Activated T-helper 17 cell treated with anti-CD3 and anti-CD28 coated beads, Interleukin-2, amount 50 U/mL, for 72 hours (primary cell): ENCODE measurements at regions not wholly inside any gene's neighbourhood (a gene's known extent, or its start where the extent isn't known, plus 50 kb on each side); places are given as distances from the start of the nearest gene placed in this dataset.

Experiments
- ATAC-seq: fragments of 150-1000 bp; cut with Tn5 transposase; replicated peaks from 2 replicates; pipeline ENCODE4 v1.10.0; 2021; ENCODE audit warnings: mild to moderate bottlenecking, moderate library complexity
- H3K27ac Mint-ChIP-seq: one replicate; pipeline ENCODE4 v1.8.0; 2022; ENCODE audit warnings: mixed read lengths
- H3K27me3 Mint-ChIP-seq: one replicate; pipeline ENCODE4 v1.8.0; 2022; ENCODE audit warnings: mixed read lengths
- H3K36me3 Mint-ChIP-seq: one replicate; pipeline ENCODE4 v1.8.0; 2022; ENCODE audit warnings: low read depth, mild to moderate bottlenecking, mixed read lengths
- H3K4me1 Mint-ChIP-seq: one replicate; pipeline ENCODE4 v1.8.0; 2022; ENCODE audit warnings: mixed read lengths
- H3K4me3 Mint-ChIP-seq: one replicate; pipeline ENCODE4 v1.8.0; 2022; ENCODE audit warnings: mild to moderate bottlenecking, mixed read lengths
- H3K9me3 Mint-ChIP-seq: one replicate; pipeline ENCODE4 v1.8.0; 2022; ENCODE audit warnings: mixed read lengths

DNA sequence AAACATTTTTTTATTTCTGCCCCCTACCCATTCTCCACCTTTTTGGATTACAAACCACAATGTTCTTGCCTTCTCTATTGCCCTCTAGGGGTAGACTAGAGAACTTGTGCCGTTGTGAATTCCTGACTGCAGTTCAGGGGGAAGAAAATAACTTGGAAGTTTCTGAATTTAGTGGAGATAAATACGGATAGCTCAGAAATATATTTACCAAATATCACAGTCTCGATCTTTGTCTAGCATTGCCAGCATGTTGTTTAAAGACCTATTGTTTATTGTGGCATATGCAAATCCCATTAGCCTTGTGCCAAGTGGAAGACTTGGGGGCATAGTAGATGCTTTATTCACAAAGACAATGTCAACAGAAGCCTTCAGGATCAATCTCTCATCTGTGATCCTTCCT is 154.1 kb upstream of the MMS22L start:
- H3K4me3 Mint-ChIP-seq: no peak overlapping the region
- peaks cover 12% of the 10 kb centered on the region for H3K27me3 Mint-ChIP-seq
- no peak for ATAC-seq
- H3K27ac Mint-ChIP-seq: no peak overlapping the region
- H3K36me3 Mint-ChIP-seq: no peaks in the 10 kb centered on the region
- no peaks in the 10 kb centered on the region for H3K9me3 Mint-ChIP-seq
- H3K4me1 Mint-ChIP-seq: no peaks in the 10 kb centered on the region

DNA sequence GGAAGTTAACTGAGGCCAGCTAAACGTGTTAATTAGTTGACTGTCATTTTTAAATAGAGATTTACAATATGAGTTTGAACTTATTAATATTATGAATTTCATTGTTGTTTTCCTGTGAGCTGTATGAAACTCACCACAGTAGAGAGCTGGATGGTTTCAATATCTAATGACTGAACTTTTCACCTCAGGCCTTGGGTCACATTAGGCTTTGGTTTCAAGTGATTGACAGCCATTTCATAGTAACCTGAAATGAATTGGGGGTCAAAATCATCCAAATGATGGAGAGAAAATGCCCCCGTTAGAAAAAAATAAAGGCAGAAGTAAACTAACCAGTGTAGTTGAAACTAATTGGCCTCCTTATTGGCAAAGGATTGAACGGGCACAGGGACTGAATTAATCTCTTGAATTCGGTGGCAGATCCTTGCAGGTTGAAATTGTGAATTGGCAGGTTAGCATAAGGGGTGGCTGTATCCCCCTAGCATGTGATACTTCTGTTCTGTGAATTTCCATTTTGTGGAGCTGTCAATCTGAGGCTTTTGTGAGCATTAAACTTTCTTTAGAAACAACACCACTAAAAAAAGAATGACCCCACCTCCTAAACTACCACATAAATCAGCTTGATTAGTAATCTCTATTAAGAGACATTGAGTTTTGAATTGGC is 155.1 kb upstream of the MMS22L start:
- Mint-ChIP-seq H3K4me1 (no peaks in the 10 kb centered on the region), H3K27me3 (peaks cover 12% of the 10 kb centered on the region), H3K27ac (no peak overlapping the region), H3K36me3 (no peaks in the 10 kb centered on the region), H3K9me3 (no peaks in the 10 kb centered on the region), H3K4me3 (no peak overlapping the region)
- ATAC-seq: no peak

- ATAC-seq: no peak
- H3K4me1 Mint-ChIP-seq: no peaks in the 10 kb centered on the region
- H3K27me3 Mint-ChIP-seq: peaks cover 4% of the 10 kb centered on the region
- H3K4me3 Mint-ChIP-seq: no peak overlapping the region
- no peak overlapping the region for H3K27ac Mint-ChIP-seq
- no peaks in the 10 kb centered on the region for H3K9me3 Mint-ChIP-seq
- H3K36me3 Mint-ChIP-seq: no peaks in the 10 kb centered on the region
Observed at GRCh38 chr6:97440590-97441176, 157.7 kb upstream of the MMS22L start.

DNA sequence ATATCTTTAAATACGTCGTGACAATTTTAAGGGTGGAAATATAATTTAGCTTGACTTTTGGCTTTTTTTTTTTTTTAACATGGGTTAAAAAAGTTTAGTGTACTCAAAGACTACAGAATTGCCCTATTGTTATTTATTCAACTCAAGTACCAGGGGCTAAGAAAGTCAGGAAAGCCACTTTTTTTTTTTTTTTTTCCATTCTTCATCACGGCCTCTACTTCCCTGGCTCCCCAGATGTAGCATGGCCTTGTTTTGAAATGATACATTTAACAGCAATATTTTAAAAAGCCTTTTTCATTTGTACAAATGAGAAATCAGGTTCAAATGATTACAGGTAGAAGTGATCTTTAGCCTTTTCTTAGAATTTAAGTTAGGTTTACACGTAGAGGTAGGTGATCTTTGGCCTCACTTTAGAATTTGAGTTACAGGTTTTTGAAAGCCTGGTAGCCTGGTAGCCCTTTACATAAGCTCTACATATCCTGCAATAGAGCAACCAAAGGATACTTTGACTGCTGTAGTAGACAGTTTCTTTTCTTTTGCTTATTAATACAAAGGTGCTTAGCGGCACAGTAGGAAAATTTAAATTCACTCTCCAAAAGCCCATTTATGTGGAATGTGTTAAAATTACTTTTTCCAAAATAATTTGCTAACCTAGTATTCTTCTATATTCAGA is 160.5 kb upstream of the MMS22L start:
- ATAC-seq: no peak
- Mint-ChIP-seq H3K4me3 (no peak overlapping the region), H3K36me3 (no peaks in the 10 kb centered on the region)

DNA sequence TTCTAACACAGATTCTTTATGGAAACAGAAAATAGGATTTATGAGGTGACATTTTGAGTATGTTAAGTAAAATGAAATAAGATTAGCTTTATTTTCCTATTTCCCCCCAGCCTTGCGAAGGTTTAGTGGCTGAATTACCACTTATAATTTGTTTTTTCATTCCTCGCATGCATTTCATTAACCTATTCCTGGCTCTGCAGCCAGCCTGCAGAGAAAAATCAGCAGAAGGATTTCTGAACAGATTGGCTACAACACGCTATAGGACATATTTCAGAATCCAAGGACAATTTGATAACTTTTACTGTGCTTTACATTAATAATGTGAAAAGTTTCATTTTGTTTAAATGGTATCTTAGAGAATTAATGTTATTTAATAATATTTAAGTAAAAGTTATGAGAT is 162.4 kb upstream of the MMS22L start:
- no peaks in the 10 kb centered on the region for H3K4me1 Mint-ChIP-seq
- H3K9me3 Mint-ChIP-seq: no peaks in the 10 kb centered on the region
- H3K27ac Mint-ChIP-seq: no peak overlapping the region
- peaks cover 17% of the 10 kb centered on the region for H3K27me3 Mint-ChIP-seq
- no peak overlapping the region for H3K4me3 Mint-ChIP-seq
- ATAC-seq: no peak
- H3K36me3 Mint-ChIP-seq: no peaks in the 10 kb centered on the region

More for the DNA sequence above, 160.5 kb upstream of the MMS22L start:
- peaks cover 11% of the 10 kb centered on the region for H3K27me3 Mint-ChIP-seq
- no peaks in the 10 kb centered on the region for H3K9me3 Mint-ChIP-seq
- H3K27ac Mint-ChIP-seq: no peak overlapping the region
- H3K4me1 Mint-ChIP-seq: no peaks in the 10 kb centered on the region

- H3K4me1 Mint-ChIP-seq: no peaks in the 10 kb centered on the region
- ATAC-seq: no peak
- H3K27ac Mint-ChIP-seq: no peak overlapping the region
- peaks cover 14% of the 10 kb centered on the region for H3K27me3 Mint-ChIP-seq
- H3K9me3 Mint-ChIP-seq: no peaks in the 10 kb centered on the region
- no peak overlapping the region for H3K4me3 Mint-ChIP-seq
- H3K36me3 Mint-ChIP-seq: no peaks in the 10 kb centered on the region
Observed at GRCh38 chr6:97449444-97449966, 166.5 kb upstream of the MMS22L start.

GRCh38 chr6:97450087-97450486 is 167.1 kb upstream of the MMS22L start:
- Mint-ChIP-seq H3K4me1 (no peaks in the 10 kb centered on the region), H3K27ac (no peak overlapping the region), H3K27me3 (peaks cover 18% of the 10 kb centered on the region), H3K36me3 (no peaks in the 10 kb centered on the region), H3K9me3 (no peaks in the 10 kb centered on the region), H3K4me3 (no peak overlapping the region)
- no peak for ATAC-seq

GRCh38 chr6:97456070-97456469 is 173.1 kb upstream of the MMS22L start:
- Mint-ChIP-seq H3K4me1 (no peaks in the 10 kb centered on the region), H3K4me3 (no peak overlapping the region), H3K27ac (no peak overlapping the region), H3K36me3 (no peaks in the 10 kb centered on the region), H3K9me3 (no peaks in the 10 kb centered on the region), H3K27me3 (peaks cover 8% of the 10 kb centered on the region)
- ATAC-seq: no peak

DNA sequence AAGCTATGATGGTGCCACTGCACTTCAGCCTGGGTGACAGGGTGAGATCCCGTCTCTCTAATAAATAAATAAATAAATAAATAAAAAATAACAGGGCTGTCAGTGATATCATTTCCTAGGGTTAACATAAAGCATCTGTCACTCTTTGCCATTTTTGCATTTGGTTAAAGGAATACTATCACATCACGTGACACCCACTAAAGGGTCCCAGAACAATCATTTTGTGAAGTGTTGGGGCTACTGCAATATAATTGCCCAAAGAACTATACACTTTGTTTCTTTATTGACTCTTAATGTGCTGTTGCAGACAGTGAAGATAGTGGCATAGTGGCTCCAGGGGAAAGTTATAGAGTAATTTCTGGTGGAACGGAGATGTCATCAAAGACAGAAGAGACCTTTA is 176.5 kb upstream of the MMS22L start:
- H3K9me3 Mint-ChIP-seq: no peaks in the 10 kb centered on the region
- no peak overlapping the region for H3K27ac Mint-ChIP-seq
- H3K4me3 Mint-ChIP-seq: no peak overlapping the region
- H3K27me3 Mint-ChIP-seq: peaks cover 11% of the 10 kb centered on the region
- no peak for ATAC-seq
- H3K4me1 Mint-ChIP-seq: no peaks in the 10 kb centered on the region
- no peaks in the 10 kb centered on the region for H3K36me3 Mint-ChIP-seq

GRCh38 chr6:97459986-97460385 is 177.0 kb upstream of the MMS22L start:
- no peak for ATAC-seq
- H3K27me3 Mint-ChIP-seq: peaks cover 10% of the 10 kb centered on the region
- no peak overlapping the region for H3K27ac Mint-ChIP-seq
- no peaks in the 10 kb centered on the region for H3K9me3 Mint-ChIP-seq
- no peak overlapping the region for H3K4me3 Mint-ChIP-seq
- no peaks in the 10 kb centered on the region for H3K36me3 Mint-ChIP-seq
- no peaks in the 10 kb centered on the region for H3K4me1 Mint-ChIP-seq

- Mint-ChIP-seq H3K4me3 (no peak overlapping the region), H3K4me1 (no peaks in the 10 kb centered on the region), H3K27me3 (peaks cover 9% of the 10 kb centered on the region), H3K36me3 (no peaks in the 10 kb centered on the region), H3K27ac (no peak overlapping the region), H3K9me3 (no peaks in the 10 kb centered on the region)
- ATAC-seq: no peak
Observed at GRCh38 chr6:97460394-97461080, 177.5 kb upstream of the MMS22L start.

GRCh38 chr6:97461218-97461617 is 178.2 kb upstream of the MMS22L start:
- Mint-ChIP-seq H3K36me3 (no peaks in the 10 kb centered on the region), H3K4me1 (no peaks in the 10 kb centered on the region), H3K27me3 (peaks cover 9% of the 10 kb centered on the region), H3K4me3 (no peak overlapping the region), H3K27ac (no peak overlapping the region), H3K9me3 (no peaks in the 10 kb centered on the region)
- no peak for ATAC-seq

DNA sequence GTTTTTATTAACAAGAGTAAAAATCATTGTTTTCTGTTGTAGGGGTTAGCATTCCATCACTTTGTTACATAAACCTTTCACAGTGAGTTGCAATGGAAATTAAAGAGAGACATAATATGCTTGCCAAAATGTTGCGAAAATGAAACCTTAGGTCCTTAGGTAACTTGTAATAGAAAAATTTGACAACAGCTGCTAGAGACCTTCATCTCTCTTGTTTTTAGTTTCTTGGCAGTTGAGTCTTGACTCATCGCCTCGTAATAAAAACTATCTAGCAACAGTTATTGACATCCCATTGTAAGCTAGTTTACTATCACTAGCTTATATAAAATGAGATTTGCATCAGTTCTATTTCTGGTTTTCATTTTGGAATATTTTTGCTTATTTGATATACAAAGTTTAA is 179.0 kb upstream of the MMS22L start:
- no peaks in the 10 kb centered on the region for H3K9me3 Mint-ChIP-seq
- no peak overlapping the region for H3K4me3 Mint-ChIP-seq
- H3K4me1 Mint-ChIP-seq: no peaks in the 10 kb centered on the region
- H3K36me3 Mint-ChIP-seq: no peaks in the 10 kb centered on the region
- H3K27ac Mint-ChIP-seq: no peak overlapping the region
- no peak for ATAC-seq
- H3K27me3 Mint-ChIP-seq: peaks cover 9% of the 10 kb centered on the region

- no peaks in the 10 kb centered on the region for H3K36me3 Mint-ChIP-seq
Observed at GRCh38 chr6:97462938-97463598, 180.1 kb upstream of the MMS22L start.

More at GRCh38 chr6:97462938-97463598, 180.1 kb upstream of the MMS22L start:
- Mint-ChIP-seq H3K4me1 (no peaks in the 10 kb centered on the region), H3K27ac (no peak overlapping the region), H3K27me3 (peaks cover 9% of the 10 kb centered on the region), H3K9me3 (no peaks in the 10 kb centered on the region), H3K4me3 (no peak overlapping the region)
- ATAC-seq: no peak
